ENCODE measurements at regions not wholly inside any gene's neighbourhood (a gene's known extent, or its start where the extent isn't known, plus 50 kb on each side); places are given as distances from the start of the nearest gene placed in this dataset.

DNA sequence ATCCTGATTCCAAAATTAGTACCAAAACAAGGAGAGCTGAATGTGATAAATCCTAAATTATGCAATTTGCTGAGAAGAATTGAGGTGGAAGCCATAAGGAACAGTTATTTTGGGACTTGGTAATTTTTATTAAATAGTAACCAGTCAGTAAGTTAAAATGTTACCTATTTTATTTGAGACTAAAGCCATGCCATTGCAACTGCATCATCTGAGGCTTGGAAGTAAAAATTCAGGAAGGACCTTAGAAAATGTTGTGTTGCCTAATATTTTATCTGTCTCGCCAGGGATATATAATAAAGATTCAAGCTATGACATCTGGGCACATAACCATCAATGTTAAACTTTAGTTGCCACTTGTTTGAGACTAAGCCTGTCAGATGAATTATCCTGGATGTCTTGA, 341.3 kb upstream of the MAGEB16 start:
- TF ChIP-seq ERG (CRISPR knock-in tag; IDR thresholded peaks at IDR 0.05) (no peak), CTCF (IDR thresholded peaks at IDR 0.05) (no peak), ATF6 (CRISPR knock-in tag; IDR thresholded peaks at IDR 0.05) (no peak), ZNF219 (CRISPR knock-in tag; IDR thresholded peaks at IDR 0.05; ENCODE audit: borderline replicate concordance) (no peak)
- TF ChIP-seq, protein P1, sequence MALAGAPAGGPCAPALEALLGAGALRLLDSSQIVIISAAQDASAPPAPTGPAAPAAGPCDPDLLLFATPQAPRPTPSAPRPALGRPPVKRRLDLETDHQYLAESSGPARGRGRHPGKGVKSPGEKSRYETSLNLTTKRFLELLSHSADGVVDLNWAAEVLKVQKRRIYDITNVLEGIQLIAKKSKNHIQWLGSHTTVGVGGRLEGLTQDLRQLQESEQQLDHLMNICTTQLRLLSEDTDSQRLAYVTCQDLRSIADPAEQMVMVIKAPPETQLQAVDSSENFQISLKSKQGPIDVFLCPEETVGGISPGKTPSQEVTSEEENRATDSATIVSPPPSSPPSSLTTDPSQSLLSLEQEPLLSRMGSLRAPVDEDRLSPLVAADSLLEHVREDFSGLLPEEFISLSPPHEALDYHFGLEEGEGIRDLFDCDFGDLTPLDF (CRISPR knock-in tag; IDR thresholded peaks at IDR 0.05) = no peak
